ENCODE measurements at regions not wholly inside any gene's neighbourhood (a gene's known extent, or its start where the extent isn't known, plus 50 kb on each side); places are given as distances from the start of the nearest gene placed in this dataset.
A peak's percentile ranks its signal among the peaks of the same experiment; 100 is the strongest.

- no peak overlapping the region for H3K27ac Mint-ChIP-seq
- no peaks in the 10 kb centered on the region for H3K4me1 Mint-ChIP-seq
- no peaks in the 10 kb centered on the region for H3K9me3 Mint-ChIP-seq
- peaks cover 57% of the 10 kb centered on the region for H3K27me3 Mint-ChIP-seq
- H3K36me3 Mint-ChIP-seq, result peaks cover 3% of the 10 kb centered on the region
- H3K4me3 Mint-ChIP-seq, result no peak overlapping the region
Observed at GRCh38 chr16:86287664-86288201, 222.6 kb upstream of the FOXF1 start.

DNA sequence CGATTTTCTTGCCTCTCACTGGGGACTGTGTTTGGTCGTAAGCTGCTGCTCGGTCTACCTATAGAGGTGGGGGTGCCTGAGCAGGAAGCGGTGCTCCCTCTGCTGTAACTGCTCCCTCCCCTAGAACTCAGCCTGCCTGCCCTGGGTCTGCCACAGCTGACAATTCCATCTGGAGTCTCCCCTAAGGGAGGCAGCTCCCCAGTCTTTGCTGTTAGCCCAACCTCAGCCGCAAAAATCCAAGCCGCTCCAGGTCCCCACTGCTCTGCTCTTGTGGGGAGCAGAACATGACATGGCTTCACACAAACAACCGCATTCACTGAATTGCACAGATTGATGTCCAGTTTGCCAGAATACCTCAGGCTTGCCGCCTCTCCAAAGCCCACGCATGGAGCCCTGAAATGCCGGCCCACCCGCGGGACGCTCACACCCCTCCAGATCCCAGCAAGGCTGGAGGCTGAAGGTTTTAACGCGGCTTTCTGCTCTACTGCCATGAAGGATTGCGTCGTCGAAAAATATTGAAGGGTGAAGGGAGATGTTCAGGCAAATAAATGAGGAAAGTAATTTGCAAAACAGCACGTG, 221.5 kb upstream of the FOXF1 start:
- peaks cover 3% of the 10 kb centered on the region for H3K36me3 Mint-ChIP-seq
- peaks cover 57% of the 10 kb centered on the region for H3K27me3 Mint-ChIP-seq
- no peak overlapping the region for H3K4me3 Mint-ChIP-seq
- H3K27ac Mint-ChIP-seq, result no peak overlapping the region
- H3K9me3 Mint-ChIP-seq, result no peaks in the 10 kb centered on the region
- H3K4me1 Mint-ChIP-seq, result no peaks in the 10 kb centered on the region

DNA sequence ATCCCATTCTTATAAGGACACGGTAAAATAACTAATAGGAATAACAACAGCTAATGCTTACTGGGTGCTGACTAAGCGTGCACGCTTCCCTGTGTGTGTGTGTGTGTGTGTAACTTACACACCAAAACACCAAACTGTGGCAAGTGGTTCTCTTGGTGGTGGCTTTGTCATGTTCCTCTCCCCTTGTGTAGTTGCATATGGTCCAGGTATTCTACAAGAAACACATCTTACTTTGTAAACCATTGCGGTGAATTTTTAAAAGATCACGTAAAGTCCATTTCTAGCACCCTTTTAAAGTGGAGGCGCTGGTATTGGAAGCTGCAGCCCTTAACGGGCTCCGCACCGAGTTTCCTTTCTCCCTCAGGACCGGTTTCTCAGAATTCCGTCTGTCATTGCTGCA, 221.0 kb upstream of the FOXF1 start:
- H3K27ac Mint-ChIP-seq, result peak overlapping the region in 1 of 3 donors; percentile 39
- no peak overlapping the region for H3K4me3 Mint-ChIP-seq
- no peaks in the 10 kb centered on the region for H3K9me3 Mint-ChIP-seq
- H3K4me1 Mint-ChIP-seq, result no peaks in the 10 kb centered on the region
- H3K27me3 Mint-ChIP-seq, result peaks cover 61% of the 10 kb centered on the region
- peaks cover 3% of the 10 kb centered on the region for H3K36me3 Mint-ChIP-seq

DNA sequence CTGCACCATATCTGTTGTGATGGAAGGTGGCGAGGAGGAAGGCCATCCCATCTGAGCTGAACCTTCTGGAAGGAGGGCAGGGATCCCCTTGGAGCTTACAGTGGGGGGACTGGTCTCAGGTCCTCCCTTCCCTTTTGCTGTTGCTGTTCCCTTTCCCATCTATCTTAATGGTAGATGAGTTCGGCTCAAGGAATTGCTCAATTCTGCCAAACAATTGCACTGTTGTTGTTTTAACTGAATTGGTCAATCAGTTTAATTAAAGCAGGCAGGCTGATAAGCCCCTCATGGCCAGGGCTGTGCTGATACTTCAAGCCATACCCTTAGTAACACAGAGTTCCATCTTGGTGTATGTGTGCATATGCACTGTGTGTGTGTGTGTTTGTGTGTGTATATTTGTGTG, 220.4 kb upstream of the FOXF1 start:
- Mint-ChIP-seq H3K36me3 (peaks cover 3% of the 10 kb centered on the region), H3K4me3 (peak overlapping the region in 1 of 4 donors; percentile 47), H3K27ac (no peak overlapping the region), H3K4me1 (no peaks in the 10 kb centered on the region), H3K27me3 (peaks cover 59% of the 10 kb centered on the region), H3K9me3 (no peaks in the 10 kb centered on the region)

DNA sequence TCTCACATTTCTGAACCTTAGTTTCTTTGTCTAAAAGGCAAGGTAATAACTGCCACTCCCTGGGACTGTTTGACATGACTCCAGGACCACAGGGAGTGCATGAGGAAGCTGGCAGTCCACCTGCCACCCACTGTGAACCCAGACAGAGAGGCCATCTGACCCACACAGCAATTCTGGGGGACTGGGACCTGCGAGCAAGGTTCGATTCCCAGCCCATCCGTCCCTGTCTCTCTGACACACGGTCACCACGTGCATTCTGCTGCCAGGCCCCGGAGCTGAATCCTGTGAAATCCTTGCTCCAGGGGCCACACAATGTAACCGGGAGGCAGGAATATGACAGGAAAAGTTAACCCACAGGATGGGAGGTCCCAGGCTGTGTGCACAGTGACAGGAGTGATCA, 218.8 kb upstream of the FOXF1 start:
- no peak overlapping the region for H3K27ac Mint-ChIP-seq
- no peaks in the 10 kb centered on the region for H3K4me1 Mint-ChIP-seq
- H3K36me3 Mint-ChIP-seq, result peaks cover 3% of the 10 kb centered on the region
- H3K4me3 Mint-ChIP-seq, result no peak overlapping the region
- H3K9me3 Mint-ChIP-seq, result no peaks in the 10 kb centered on the region
- peaks cover 58% of the 10 kb centered on the region for H3K27me3 Mint-ChIP-seq

GRCh38 chr16:86292171-86292775, 218.1 kb upstream of the FOXF1 start:
- Mint-ChIP-seq H3K36me3 (peaks cover 3% of the 10 kb centered on the region), H3K27ac (no peak overlapping the region), H3K4me3 (no peak overlapping the region), H3K9me3 (no peaks in the 10 kb centered on the region), H3K27me3 (peaks cover 65% of the 10 kb centered on the region), H3K4me1 (no peaks in the 10 kb centered on the region)

GRCh38 chr16:86292942-86293341, 217.4 kb upstream of the FOXF1 start:
- H3K4me3 Mint-ChIP-seq, result no peak overlapping the region
- H3K27me3 Mint-ChIP-seq, result peaks cover 65% of the 10 kb centered on the region
- no peaks in the 10 kb centered on the region for H3K9me3 Mint-ChIP-seq
- no peaks in the 10 kb centered on the region for H3K4me1 Mint-ChIP-seq
- H3K27ac Mint-ChIP-seq, result no peak overlapping the region
- peaks cover 1% of the 10 kb centered on the region for H3K36me3 Mint-ChIP-seq

DNA sequence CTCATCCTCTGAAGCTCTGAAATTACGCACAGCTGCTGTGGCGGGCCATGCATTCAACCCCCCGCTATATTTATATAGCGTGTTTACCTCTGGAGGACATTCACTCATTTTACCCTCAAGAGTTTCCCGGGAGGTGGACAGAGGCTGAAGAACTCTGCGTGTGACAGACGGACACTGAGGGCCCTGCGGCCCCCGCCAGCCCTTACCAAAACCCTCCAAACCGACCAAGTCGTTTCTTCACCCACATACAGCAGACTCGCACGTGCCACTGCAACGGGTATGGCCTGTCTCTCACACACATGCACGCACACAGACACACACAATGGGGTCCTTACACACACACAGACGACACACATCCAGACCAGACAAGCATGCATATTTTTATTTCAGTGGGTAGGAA, 216.4 kb upstream of the FOXF1 start:
- Mint-ChIP-seq H3K27me3 (peaks cover 66% of the 10 kb centered on the region), H3K9me3 (no peaks in the 10 kb centered on the region), H3K4me3 (no peak overlapping the region), H3K4me1 (no peaks in the 10 kb centered on the region), H3K27ac (no peak overlapping the region), H3K36me3 (peaks cover 3% of the 10 kb centered on the region)

DNA sequence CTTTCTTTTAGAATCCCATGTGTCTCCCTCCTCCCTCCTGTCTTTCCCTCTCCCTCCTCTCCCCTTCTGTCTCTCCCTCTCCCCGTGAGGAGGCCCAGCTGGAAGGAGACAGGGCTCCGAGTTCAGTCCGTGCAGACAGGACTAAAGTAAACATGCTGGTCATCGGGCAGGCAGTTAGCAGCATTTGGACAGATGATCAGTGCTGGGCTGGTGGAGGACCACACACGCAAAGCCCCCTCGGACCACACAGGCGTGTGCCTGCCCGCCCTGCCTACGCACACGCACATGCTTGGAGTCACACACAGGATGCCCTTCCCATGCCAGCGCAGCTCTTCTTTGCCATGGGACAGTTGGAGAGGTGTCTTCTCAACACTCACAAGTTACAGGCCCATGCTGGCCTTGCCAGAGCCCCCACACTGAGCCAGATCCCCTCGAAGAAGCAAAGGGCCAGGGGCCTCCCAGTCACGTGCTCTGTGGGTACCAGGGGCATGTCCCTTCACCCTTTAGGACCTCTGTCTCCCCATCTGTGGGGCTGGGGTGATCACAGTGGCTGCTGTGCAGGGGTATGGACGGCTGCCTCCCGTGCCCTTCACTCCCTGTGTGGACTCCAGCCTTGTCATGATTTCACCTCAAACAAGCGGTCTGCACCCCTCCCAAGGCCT, 215.7 kb upstream of the FOXF1 start:
- Mint-ChIP-seq H3K27me3 (peaks cover 62% of the 10 kb centered on the region), H3K27ac (no peak overlapping the region), H3K4me3 (no peak overlapping the region), H3K4me1 (no peaks in the 10 kb centered on the region), H3K36me3 (peaks cover 3% of the 10 kb centered on the region), H3K9me3 (no peaks in the 10 kb centered on the region)

GRCh38 chr16:86296256-86296655, 214.1 kb upstream of the FOXF1 start:
- peaks cover 65% of the 10 kb centered on the region for H3K27me3 Mint-ChIP-seq
- no peaks in the 10 kb centered on the region for H3K4me1 Mint-ChIP-seq
- no peaks in the 10 kb centered on the region for H3K9me3 Mint-ChIP-seq
- H3K27ac Mint-ChIP-seq, result no peak overlapping the region
- H3K36me3 Mint-ChIP-seq, result peaks cover 3% of the 10 kb centered on the region
- H3K4me3 Mint-ChIP-seq, result no peak overlapping the region

DNA sequence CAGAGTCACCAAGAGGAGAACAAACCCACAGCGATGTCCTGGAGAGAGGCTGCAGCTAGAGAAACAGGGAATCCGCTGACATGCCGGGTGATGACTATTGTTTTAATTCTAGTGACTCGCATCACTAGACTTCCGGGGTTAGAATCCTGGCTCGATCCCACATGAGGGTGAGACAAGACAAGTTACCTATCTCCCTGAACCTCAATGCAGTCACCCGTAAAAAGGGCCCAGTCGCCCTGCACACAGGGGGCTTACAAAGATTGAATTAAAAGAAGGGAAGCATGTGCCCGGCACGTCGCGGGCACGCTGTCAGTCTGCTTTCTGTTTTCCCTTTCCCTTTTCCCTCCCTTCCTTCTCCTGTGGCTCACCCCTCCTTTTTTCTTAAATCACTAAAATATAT, 212.9 kb upstream of the FOXF1 start:
- no peaks in the 10 kb centered on the region for H3K9me3 Mint-ChIP-seq
- peak overlapping the region in 1 of 4 donors; percentile 41 for H3K4me3 Mint-ChIP-seq
- no peaks in the 10 kb centered on the region for H3K4me1 Mint-ChIP-seq
- peaks cover 66% of the 10 kb centered on the region for H3K27me3 Mint-ChIP-seq
- peaks cover 1% of the 10 kb centered on the region for H3K36me3 Mint-ChIP-seq
- H3K27ac Mint-ChIP-seq, result no peak overlapping the region

DNA sequence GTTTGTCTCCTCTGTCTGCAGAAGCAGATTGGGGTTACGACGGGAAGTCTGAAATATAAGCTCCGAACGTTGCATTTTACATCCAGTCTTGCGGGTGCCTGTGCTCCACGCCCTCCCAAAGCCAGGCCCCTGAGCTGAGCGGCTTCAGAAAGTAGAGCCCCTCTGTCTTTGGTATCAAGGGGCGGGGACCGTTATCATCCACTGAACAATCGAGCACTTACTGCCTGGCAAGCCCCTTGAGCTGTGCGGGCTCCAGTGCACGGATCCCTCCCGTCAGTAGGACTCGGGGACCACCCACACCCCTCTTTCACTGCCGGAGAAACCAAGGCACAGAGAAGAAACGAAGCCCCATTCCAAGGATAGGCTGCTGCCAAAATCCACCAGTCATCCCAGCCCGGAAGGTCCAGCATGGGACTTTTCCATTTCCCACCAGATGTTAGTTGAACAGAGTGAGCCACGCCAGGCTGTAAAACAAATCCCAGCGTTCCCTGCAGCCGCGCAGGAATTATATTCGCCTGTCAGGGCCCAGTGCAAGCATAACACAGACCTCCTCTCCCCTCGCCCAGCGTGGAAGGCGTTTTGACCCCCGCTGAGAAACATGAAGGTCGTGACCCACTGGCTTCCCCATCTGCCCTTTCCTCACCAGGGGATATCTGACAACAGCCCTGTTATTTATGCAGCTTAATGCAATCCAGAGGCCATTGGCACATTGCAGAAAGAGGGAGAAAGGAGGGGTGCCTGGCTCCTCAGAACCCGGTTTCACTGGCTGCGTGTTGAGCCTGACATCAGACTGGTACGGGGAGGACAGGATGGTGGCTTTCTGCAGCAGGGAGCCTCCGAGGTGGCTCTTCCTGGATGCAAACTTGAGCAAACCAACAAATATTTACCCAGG, 212.2 kb upstream of the FOXF1 start:
- Mint-ChIP-seq H3K27me3 (peaks cover 67% of the 10 kb centered on the region), H3K4me3 (peak overlapping the region in 1 of 4 donors; percentile 41), H3K4me1 (no peaks in the 10 kb centered on the region), H3K36me3 (peaks cover 1% of the 10 kb centered on the region), H3K9me3 (no peaks in the 10 kb centered on the region), H3K27ac (no peak overlapping the region)

- Mint-ChIP-seq H3K9me3 (no peaks in the 10 kb centered on the region), H3K4me1 (no peaks in the 10 kb centered on the region), H3K27me3 (peaks cover 65% of the 10 kb centered on the region), H3K4me3 (no peak overlapping the region), H3K27ac (no peak overlapping the region), H3K36me3 (peaks cover 1% of the 10 kb centered on the region)
Observed at GRCh38 chr16:86298758-86299134, 211.6 kb upstream of the FOXF1 start.

GRCh38 chr16:86299882-86300610, 210.3 kb upstream of the FOXF1 start:
- Mint-ChIP-seq H3K36me3 (peaks cover 1% of the 10 kb centered on the region), H3K27me3 (peaks cover 58% of the 10 kb centered on the region)

More at GRCh38 chr16:86299882-86300610, 210.3 kb upstream of the FOXF1 start:
- no peak overlapping the region for H3K4me3 Mint-ChIP-seq
- no peak overlapping the region for H3K27ac Mint-ChIP-seq
- H3K9me3 Mint-ChIP-seq, result no peaks in the 10 kb centered on the region
- H3K4me1 Mint-ChIP-seq, result no peaks in the 10 kb centered on the region

All from IgD-negative memory B cell (primary cell).